Urinary bladder (tissue), 3 donors: ENCODE measurements at regions not wholly inside any gene's neighbourhood (a gene's known extent, or its start where the extent isn't known, plus 50 kb on each side); places are given as distances from the start of the nearest gene placed in this dataset.

Source experiments
- DNase-seq: peaks from one replicate; pipeline ENCODE4 v3.0.0-alpha.2; 2015; ENCODE audit errors: extremely low spot score
- H3K27ac ChIP-seq: one replicate; pipeline ENCODE4 v1.5.1; 2013; ENCODE audit warnings: low read depth, mild to moderate bottlenecking, moderate library complexity
- H3K36me3 ChIP-seq: one replicate; pipeline ENCODE4 v1.6.1; 2013; ENCODE audit warnings: mild to moderate bottlenecking, moderate library complexity; ENCODE audit not compliant: insufficient read depth
- H3K4me1 ChIP-seq: one replicate; pipeline ENCODE4 v1.6.1; 2013; ENCODE audit warnings: mild to moderate bottlenecking, moderate library complexity; ENCODE audit not compliant: insufficient read depth
- H3K4me3 ChIP-seq: one replicate; pipeline ENCODE4 v1.5.1; 2013; ENCODE audit warnings: low read depth, low read length
- WGBS: extraction: QIAGEN DNeasy Blood & Tissue Kit; methylation state at CpG from one replicate; pipeline ENCODE4 v1.1.7; 2013; 5-methylcytosine and 5-hydroxymethylcytosine counted together
- donor health status: healthy with polysubstance abuse.
- donor health status: healthy.

- Histone ChIP-seq H3K4me1 (no peaks in the 10 kb centered on the region), H3K27ac (no peak overlapping the region), H3K4me3 (no peak overlapping the region), H3K36me3 (peaks cover 2% of the 10 kb centered on the region)
- DNase-seq: no peak
- 83% methylated on average over 5 of the region's 5 CpGs for whole genome bisulfite sequencing
Measured at GRCh38 chr12:20270557-20270956, 97.8 kb upstream of the PDE3A start.

DNA sequence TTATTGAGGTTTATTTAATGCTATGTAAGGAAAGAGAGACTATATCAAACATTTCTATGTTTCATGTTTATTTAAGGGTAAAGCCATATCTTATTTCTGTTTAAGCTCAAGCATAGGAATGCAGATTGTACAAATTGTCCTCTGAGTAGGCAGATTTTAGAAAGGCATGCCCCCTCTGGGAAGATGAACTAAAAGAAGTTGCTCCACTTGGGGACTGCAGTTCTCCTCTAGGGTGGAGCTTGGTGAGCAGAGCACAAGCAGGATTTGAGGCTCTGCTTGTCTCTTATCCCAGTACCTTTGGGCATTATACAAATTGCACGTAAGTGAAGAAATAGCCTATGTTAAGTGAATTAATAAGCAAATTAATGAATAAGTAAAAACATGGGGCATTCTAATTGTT, 96.2 kb upstream of the PDE3A start:
- no peak for DNase-seq
- no peak overlapping the region for H3K27ac ChIP-seq
- H3K4me3 ChIP-seq: no peak overlapping the region
- no peaks in the 10 kb centered on the region for H3K4me1 ChIP-seq
- H3K36me3 ChIP-seq: peaks cover 2% of the 10 kb centered on the region
- 93% methylated on average over 1 of the region's 1 CpG for WGBS

- no peak overlapping the region for H3K4me3 ChIP-seq
- WGBS: 47% methylated on average over 2 of the region's 2 CpGs
- peaks cover 2% of the 10 kb centered on the region for H3K36me3 ChIP-seq
- no peak for DNase-seq
- H3K27ac ChIP-seq: no peak overlapping the region
- H3K4me1 ChIP-seq: no peaks in the 10 kb centered on the region
Measured at GRCh38 chr12:20272801-20273200, 95.5 kb upstream of the PDE3A start.

DNA sequence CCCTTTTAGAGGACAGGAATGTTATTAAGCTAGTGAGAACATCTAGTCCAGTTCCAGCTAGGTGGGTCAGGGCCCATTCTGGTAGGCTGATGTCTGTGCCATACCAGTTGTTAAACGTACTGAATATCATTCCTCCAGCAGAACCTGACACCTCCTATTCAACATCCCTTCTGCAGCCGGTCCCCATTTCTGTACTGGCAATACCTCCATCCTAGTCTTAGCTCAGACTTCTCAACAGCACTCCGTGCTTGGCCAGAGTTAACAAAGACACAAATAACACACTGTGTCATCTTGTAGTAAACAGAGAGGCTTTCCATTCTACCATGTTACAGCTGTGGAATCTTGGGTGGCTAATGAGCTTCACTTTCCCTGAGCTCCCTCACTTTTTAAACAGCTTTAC, 94.3 kb upstream of the PDE3A start:
- H3K36me3 ChIP-seq: no peaks in the 10 kb centered on the region
- no peaks in the 10 kb centered on the region for H3K4me1 ChIP-seq
- no peak overlapping the region for H3K4me3 ChIP-seq
- no peak overlapping the region for H3K27ac ChIP-seq
- no peak for DNase-seq
- 29% methylated on average over 3 of the region's 3 CpGs for WGBS

DNA sequence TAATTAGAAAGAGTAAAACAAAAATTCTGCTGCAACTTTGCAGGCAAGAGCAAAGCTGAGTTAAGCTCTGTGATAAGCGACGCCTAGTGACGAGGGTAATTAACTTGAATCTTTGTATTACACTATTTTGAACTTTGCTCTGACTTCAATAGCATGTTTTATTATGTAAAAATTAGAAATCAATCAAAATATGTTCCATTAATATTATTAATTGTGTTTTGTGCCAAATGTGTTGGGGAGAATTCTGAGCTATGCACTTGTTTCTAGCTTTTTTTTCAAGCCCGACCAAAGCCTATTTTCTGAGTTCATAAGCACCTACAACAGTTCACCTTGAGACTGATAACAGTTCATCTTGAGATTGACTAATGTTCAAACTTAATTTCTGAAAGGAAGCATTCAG, 90.1 kb upstream of the PDE3A start:
- no peaks in the 10 kb centered on the region for H3K36me3 ChIP-seq
- 95% methylated on average over 4 of the region's 4 CpGs for WGBS
- DNase-seq: no peak

GRCh38 chr12:20280515-20280914, 87.8 kb upstream of the PDE3A start:
- Histone ChIP-seq H3K4me3 (no peak overlapping the region), H3K36me3 (no peaks in the 10 kb centered on the region), H3K4me1 (no peaks in the 10 kb centered on the region), H3K27ac (no peak overlapping the region)
- 77% methylated on average over 3 of the region's 3 CpGs for WGBS
- no peak for DNase-seq

More for the DNA sequence above, 90.1 kb upstream of the PDE3A start:
- Histone ChIP-seq H3K27ac (no peak overlapping the region), H3K4me1 (no peaks in the 10 kb centered on the region), H3K4me3 (no peak overlapping the region)

- H3K4me3 ChIP-seq: no peak overlapping the region
- DNase-seq: no peak
- no peaks in the 10 kb centered on the region for H3K36me3 ChIP-seq
- no peak overlapping the region for H3K27ac ChIP-seq
- no peaks in the 10 kb centered on the region for H3K4me1 ChIP-seq
Measured at GRCh38 chr12:20282401-20282800, 85.9 kb upstream of the PDE3A start.

DNA sequence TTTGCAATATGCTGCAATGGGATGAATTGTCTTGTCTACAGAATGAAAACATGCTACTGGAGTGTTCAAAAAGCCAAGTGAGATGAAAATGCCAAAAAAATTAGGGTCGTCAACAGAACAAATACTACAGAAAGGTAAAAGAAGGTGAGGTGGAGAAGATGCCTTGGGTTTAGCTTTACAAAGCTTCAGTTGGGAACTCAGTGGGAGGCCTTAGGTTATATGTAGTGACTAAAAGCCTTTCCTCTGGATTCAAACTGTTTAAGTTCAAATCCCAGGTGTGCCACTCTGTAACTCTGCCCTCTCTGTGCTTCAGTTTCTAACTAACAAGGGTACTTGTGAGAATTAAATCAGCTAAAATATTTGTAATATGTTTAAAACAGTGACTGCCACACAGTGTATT, 84.9 kb upstream of the PDE3A start:
- Histone ChIP-seq H3K4me3 (no peak overlapping the region), H3K4me1 (no peaks in the 10 kb centered on the region), H3K27ac (no peak overlapping the region), H3K36me3 (no peaks in the 10 kb centered on the region)
- DNase-seq: no peak
- WGBS: 100% methylated on average over 1 of the region's 1 CpG

DNA sequence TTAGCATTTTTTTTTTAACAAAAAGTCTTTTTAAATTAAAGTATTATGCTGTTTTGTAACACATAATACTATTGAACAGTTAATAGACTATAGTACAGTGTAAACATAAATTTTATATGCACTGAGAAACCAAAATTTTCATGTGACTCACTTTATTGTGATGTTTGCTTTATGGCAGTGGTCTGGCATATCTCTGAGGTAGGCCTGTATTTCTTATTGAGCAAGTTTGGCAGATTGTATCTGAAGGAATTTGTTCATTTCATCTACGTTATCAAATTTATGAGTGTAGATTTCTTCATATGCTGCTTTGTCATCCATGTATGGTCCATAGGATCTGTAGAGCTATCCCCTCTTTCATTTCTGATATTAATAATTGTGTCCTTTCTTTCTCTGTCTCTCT, 78.8 kb upstream of the PDE3A start:
- Histone ChIP-seq H3K36me3 (no peaks in the 10 kb centered on the region), H3K27ac (no peak overlapping the region), H3K4me3 (no peak overlapping the region), H3K4me1 (no peaks in the 10 kb centered on the region)
- WGBS: 45% methylated on average over 1 of the region's 1 CpG
- DNase-seq: no peak

DNA sequence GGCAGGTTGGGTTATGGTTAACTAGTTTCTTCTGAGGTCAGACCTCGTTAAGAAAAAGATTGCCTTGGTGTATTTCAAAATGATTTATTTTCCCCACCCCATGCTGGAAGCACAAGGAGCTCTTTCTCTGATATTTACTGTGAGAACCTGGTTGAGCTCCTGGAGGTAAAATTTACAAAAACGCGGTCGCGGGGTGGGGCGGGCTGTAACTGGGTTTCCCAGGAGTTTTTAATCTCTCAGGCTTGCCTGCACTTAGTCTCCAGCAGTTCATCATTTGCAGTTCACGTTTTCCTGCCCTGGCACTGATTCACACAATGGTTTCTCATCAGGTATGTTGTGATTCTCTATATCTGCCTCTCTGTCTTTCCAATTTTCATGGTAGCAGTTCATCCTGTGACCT, 67.9 kb upstream of the PDE3A start:
- WGBS: 64% methylated on average over 7 of the region's 7 CpGs
- Histone ChIP-seq H3K27ac (no peak overlapping the region), H3K36me3 (no peaks in the 10 kb centered on the region), H3K4me1 (no peaks in the 10 kb centered on the region), H3K4me3 (no peak overlapping the region)
- DNase-seq: no peak

- no peak for DNase-seq
- Histone ChIP-seq H3K4me3 (no peak overlapping the region), H3K36me3 (no peaks in the 10 kb centered on the region), H3K27ac (no peak overlapping the region), H3K4me1 (no peaks in the 10 kb centered on the region)
- 96% methylated on average over 3 of the region's 3 CpGs for WGBS
Measured at GRCh38 chr12:20305470-20305869, 62.9 kb upstream of the PDE3A start.

DNA sequence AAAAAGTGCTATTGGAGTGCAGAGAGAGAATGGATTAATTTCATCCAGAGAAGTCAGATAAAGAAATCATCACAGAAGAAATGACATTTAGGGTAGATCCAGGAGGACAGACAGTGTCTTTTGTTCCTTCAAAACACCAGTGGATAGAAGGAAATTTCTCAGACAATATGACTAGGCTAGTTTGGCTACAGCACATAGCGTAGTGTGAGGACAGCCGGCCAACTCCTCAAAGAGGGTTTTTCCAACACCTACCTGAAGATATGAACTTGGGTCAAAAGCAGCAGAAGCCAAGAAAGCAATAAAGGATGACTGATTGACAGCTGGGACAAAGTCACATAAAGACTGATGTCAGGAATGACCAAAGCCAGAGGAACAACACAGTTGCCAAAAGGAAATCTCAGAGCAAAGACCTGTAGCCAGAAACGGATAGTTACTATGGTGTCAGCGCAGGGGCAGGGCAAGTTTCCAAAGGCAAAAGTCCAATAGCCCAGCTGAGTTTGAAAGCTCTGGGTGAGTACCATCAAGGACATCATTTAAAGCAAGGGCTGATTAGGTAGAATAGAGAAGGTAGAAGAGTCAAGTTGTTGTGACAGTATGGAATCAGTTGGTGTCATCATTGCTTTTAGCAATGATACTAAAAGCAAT, 58.7 kb upstream of the PDE3A start:
- 77% methylated on average over 4 of the region's 4 CpGs for WGBS
- DNase-seq: no peak
- H3K4me3 ChIP-seq: no peak overlapping the region
- H3K36me3 ChIP-seq: no peaks in the 10 kb centered on the region
- H3K27ac ChIP-seq: no peak overlapping the region
- H3K4me1 ChIP-seq: no peaks in the 10 kb centered on the region

- no peak overlapping the region for H3K27ac ChIP-seq
- no peak for DNase-seq
- WGBS: 76% methylated on average over 2 of the region's 2 CpGs
- H3K4me3 ChIP-seq: no peak overlapping the region
- H3K4me1 ChIP-seq: no peaks in the 10 kb centered on the region
- H3K36me3 ChIP-seq: no peaks in the 10 kb centered on the region
Measured at GRCh38 chr12:20314328-20314727, 54.0 kb upstream of the PDE3A start.

DNA sequence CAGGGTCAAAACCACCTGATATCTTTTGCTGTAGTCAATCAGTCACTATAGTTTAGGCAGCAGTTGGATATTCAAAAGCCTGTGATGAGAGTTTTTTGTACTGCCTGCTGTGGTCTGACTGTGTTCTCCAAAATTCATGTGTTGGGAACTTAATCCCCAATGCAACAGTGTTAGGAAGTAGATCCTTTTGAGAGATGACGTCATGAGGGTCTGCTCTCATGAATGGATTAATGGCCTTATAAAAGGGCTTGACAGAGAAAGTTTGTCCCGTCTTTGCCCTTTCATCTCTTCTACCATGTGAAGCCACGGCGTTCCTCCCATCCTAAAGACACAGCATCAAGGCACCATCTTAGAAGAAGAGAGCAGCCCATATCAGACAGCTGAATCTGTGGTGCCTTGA, 50.8 kb upstream of the PDE3A start:
- no peaks in the 10 kb centered on the region for H3K36me3 ChIP-seq
- 92% methylated on average over 4 of the region's 4 CpGs for WGBS
- H3K4me3 ChIP-seq: no peak overlapping the region
- DNase-seq: no peak
- no peak overlapping the region for H3K27ac ChIP-seq
- no peaks in the 10 kb centered on the region for H3K4me1 ChIP-seq
